Prostate gland (tissue), 2 donors: ENCODE measurements at regions not wholly inside any gene's neighbourhood (a gene's known extent, or its start where the extent isn't known, plus 50 kb on each side); places are given as distances from the start of the nearest gene placed in this dataset.

Experiments used
- DNase-seq: peaks from one replicate; pipeline ENCODE4 v3.0.0-alpha.2; 2019; ENCODE audit warnings: low spot score
- H3K27ac ChIP-seq, 2 donors: fragments of 200-600 bp; sonication (generic); 2 replicates each; pipeline ENCODE4 v1.5.1; 2017 to 2019
- H3K27me3 ChIP-seq: fragments of 200-600 bp; sonication (generic); replicated peaks from 2 replicates; pipeline ENCODE4 v1.5.1; 2019; ENCODE audit not compliant: insufficient read depth
- H3K36me3 ChIP-seq, 2 donors: fragments of 200-600 bp; sonication (generic); 1 replicate in 1 of 2; 2 replicates in 1 of 2; pipeline versions ENCODE4 v1.5.1 to v1.8.1; 2017 to 2019
- H3K4me1 ChIP-seq: fragments of 200-600 bp; sonication (generic); replicated peaks from 2 replicates; pipeline ENCODE4 v1.5.1; 2019
- H3K4me3 ChIP-seq, 2 donors: fragments of 200-600 bp; sonication (generic); 2 replicates each; pipeline ENCODE4 v1.5.1; 2017 to 2019
- H3K9me3 ChIP-seq: fragments of 200-600 bp; sonication (generic); 2 replicates; pipeline ENCODE4 v1.5.1; 2017
- POLR2A ChIP-seq: fragments of 450-650 bp; IDR thresholded peaks from one replicate; pipeline ENCODE4 v1.6.1; 2016; ENCODE audit warnings: antibody characterized with exemption, mild to moderate bottlenecking
- POLR2AphosphoS5 ChIP-seq: sonication (generic); formaldehyde crosslinking; IDR thresholded peaks from one replicate; pipeline ENCODE4 v1.6.1; 2017; ENCODE audit warnings: antibody characterized with exemption
- WGBS: methylation state at CpG from one replicate; pipeline ENCODE4 v1.1.5; 2018; 5-methylcytosine and 5-hydroxymethylcytosine counted together
- intact Hi-C: fragments of 100-400 bp; cut with DNase I; formaldehyde crosslinking; loops from one replicate; pipeline ENCODE4 v1.14.2; 2022
- TF ChIP-seq, protein P1 (sequence below), 4 experiments: fragments of 200-600 bp in 2 of 4; fragments of 450-650 bp in 2 of 4; sonication (generic) in 2 of 4; IDR thresholded peaks; 1 replicate in 3 of 4; 2 replicates in 1 of 4; pipeline ENCODE4 v1.5.1; 2016 to 2019; ENCODE audit warnings: antibody characterized with exemption in 4 of 4, mild to moderate bottlenecking in 2 of 4, moderate library complexity in 2 of 4

GRCh38 chr18:75517286-75517685 lies 89.8 kb upstream of the SMIM21 start:
- Histone ChIP-seq H3K27ac (no peak overlapping the region), H3K4me3 (no peak overlapping the region), H3K36me3 (no peaks in the 10 kb centered on the region), H3K27me3 (no peaks in the 10 kb centered on the region), H3K9me3 (no peaks in the 10 kb centered on the region), H3K4me1 (no peaks in the 10 kb centered on the region)
- 91% methylated on average over 3 of the region's 3 CpGs for WGBS
- TF ChIP-seq, protein P1, sequence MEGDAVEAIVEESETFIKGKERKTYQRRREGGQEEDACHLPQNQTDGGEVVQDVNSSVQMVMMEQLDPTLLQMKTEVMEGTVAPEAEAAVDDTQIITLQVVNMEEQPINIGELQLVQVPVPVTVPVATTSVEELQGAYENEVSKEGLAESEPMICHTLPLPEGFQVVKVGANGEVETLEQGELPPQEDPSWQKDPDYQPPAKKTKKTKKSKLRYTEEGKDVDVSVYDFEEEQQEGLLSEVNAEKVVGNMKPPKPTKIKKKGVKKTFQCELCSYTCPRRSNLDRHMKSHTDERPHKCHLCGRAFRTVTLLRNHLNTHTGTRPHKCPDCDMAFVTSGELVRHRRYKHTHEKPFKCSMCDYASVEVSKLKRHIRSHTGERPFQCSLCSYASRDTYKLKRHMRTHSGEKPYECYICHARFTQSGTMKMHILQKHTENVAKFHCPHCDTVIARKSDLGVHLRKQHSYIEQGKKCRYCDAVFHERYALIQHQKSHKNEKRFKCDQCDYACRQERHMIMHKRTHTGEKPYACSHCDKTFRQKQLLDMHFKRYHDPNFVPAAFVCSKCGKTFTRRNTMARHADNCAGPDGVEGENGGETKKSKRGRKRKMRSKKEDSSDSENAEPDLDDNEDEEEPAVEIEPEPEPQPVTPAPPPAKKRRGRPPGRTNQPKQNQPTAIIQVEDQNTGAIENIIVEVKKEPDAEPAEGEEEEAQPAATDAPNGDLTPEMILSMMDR (IDR thresholded peaks at IDR 0.05), result no peak
- TF ChIP-seq POLR2AphosphoS5 (no peak), POLR2A (no peak)
- intact Hi-C loops, result no loop called here
- no peak for DNase-seq

- no peak for DNase-seq
- Histone ChIP-seq H3K9me3 (no peaks in the 10 kb centered on the region), H3K27ac (no peak overlapping the region), H3K27me3 (no peaks in the 10 kb centered on the region), H3K4me3 (no peak overlapping the region), H3K36me3 (no peaks in the 10 kb centered on the region), H3K4me1 (no peaks in the 10 kb centered on the region)
- TF ChIP-seq POLR2A (no peak), POLR2AphosphoS5 (no peak)
- TF ChIP-seq, protein P1 (IDR thresholded peaks at IDR 0.05), result no peak
- 87% methylated on average over 5 of the region's 5 CpGs for WGBS
- intact Hi-C loops, result no loop called here
Observed at GRCh38 chr18:75507636-75508035, 80.1 kb upstream of the SMIM21 start.

- WGBS, result 93% methylated on average over 7 of the region's 7 CpGs
- Histone ChIP-seq H3K9me3 (no peaks in the 10 kb centered on the region), H3K27ac (no peak overlapping the region), H3K27me3 (no peaks in the 10 kb centered on the region), H3K4me1 (no peaks in the 10 kb centered on the region), H3K4me3 (no peak overlapping the region), H3K36me3 (no peaks in the 10 kb centered on the region)
- DNase-seq, result no peak
- TF ChIP-seq POLR2A (no peak), POLR2AphosphoS5 (no peak)
- TF ChIP-seq, protein P1 (IDR thresholded peaks at IDR 0.05), result no peak
- intact Hi-C loops, result no loop called here
Observed at GRCh38 chr18:75506913-75507312, 79.4 kb upstream of the SMIM21 start.

GRCh38 chr18:75504469-75504868 lies 77.0 kb upstream of the SMIM21 start:
- Histone ChIP-seq H3K4me3 (no peak overlapping the region), H3K4me1 (no peaks in the 10 kb centered on the region), H3K36me3 (no peaks in the 10 kb centered on the region), H3K27me3 (no peaks in the 10 kb centered on the region), H3K9me3 (no peaks in the 10 kb centered on the region), H3K27ac (no peak overlapping the region)
- WGBS, result 50% methylated on average over 7 of the region's 7 CpGs
- no peak for TF ChIP-seq POLR2AphosphoS5
- TF ChIP-seq POLR2A, result no peak
- TF ChIP-seq, protein P1 (IDR thresholded peaks at IDR 0.05), result no peak
- DNase-seq, result no peak
- intact Hi-C loops, result no loop called here

GRCh38 chr18:75503615-75504014 lies 76.1 kb upstream of the SMIM21 start:
- Histone ChIP-seq H3K9me3 (no peaks in the 10 kb centered on the region), H3K36me3 (no peaks in the 10 kb centered on the region), H3K4me3 (no peak overlapping the region), H3K27me3 (no peaks in the 10 kb centered on the region), H3K27ac (no peak overlapping the region), H3K4me1 (no peaks in the 10 kb centered on the region)
- DNase-seq, result no peak
- intact Hi-C loops, result no loop called here
- WGBS, result 62% methylated on average over 2 of the region's 2 CpGs
- TF ChIP-seq POLR2A, result no peak
- TF ChIP-seq, protein P1 (IDR thresholded peaks at IDR 0.05), result no peak
- no peak for TF ChIP-seq POLR2AphosphoS5
